Activated B cell treated with CpG ODN at 0.5 μM for 24 hours (primary cell): ENCODE measurements at regions not wholly inside any gene's neighbourhood (a gene's known extent, or its start where the extent isn't known, plus 50 kb on each side); places are given as distances from the start of the nearest gene placed in this dataset.

Source experiments
- ATAC-seq: fragments of 200-7000 bp; cut with Tn5 transposase; one replicate; pipeline ENCODE4 v1.10.0; 2021; ENCODE audit warnings: low read depth, mild to moderate bottlenecking, moderate library complexity
- CTCF ChIA-PET: fragments of 350-600 bp; sonication (Branson Sonifier 250); formaldehyde crosslinking; loops from one replicate; lab custom pipeline; 2021; ENCODE audit warnings: antibody characterized with exemption; lab: Charles Lee
- POLR2A ChIA-PET: fragments of 350-600 bp; sonication (Branson Sonifier 250); formaldehyde crosslinking; loops from one replicate; lab custom pipeline; 2021; ENCODE audit warnings: antibody characterized with exemption; lab: Charles Lee
- DNase-seq: peaks from one replicate; pipeline ENCODE4 v3.0.0; 2022
- H3K27ac Mint-ChIP-seq: one replicate; pipeline ENCODE4 v1.8.0; 2020; ENCODE audit warnings: mixed read lengths
- H3K27me3 Mint-ChIP-seq: one replicate; pipeline ENCODE4 v1.8.0; 2021; ENCODE audit warnings: mixed read lengths
- H3K36me3 Mint-ChIP-seq: one replicate; pipeline ENCODE4 v1.8.0; 2021; ENCODE audit warnings: low read depth, mixed read lengths
- H3K4me1 Mint-ChIP-seq: one replicate; pipeline ENCODE4 v1.8.0; 2021; ENCODE audit warnings: mixed read lengths
- H3K4me3 Mint-ChIP-seq: one replicate; pipeline ENCODE4 v1.8.0; 2020; ENCODE audit warnings: mild to moderate bottlenecking, mixed read lengths
- H3K9me3 Mint-ChIP-seq: one replicate; pipeline ENCODE4 v1.8.0; 2020; ENCODE audit warnings: mixed read lengths
- CTCF ChIP-seq: fragments of 200-600 bp; IDR thresholded peaks from one replicate; pipeline ENCODE4 v1.8.0; 2022; ENCODE audit warnings: antibody characterized with exemption, mild to moderate bottlenecking
- intact Hi-C: fragments of 100-400 bp; cut with micrococcal nuclease; formaldehyde crosslinking; loops from one replicate; pipeline ENCODE4 v1.15.1; 2024

DNA sequence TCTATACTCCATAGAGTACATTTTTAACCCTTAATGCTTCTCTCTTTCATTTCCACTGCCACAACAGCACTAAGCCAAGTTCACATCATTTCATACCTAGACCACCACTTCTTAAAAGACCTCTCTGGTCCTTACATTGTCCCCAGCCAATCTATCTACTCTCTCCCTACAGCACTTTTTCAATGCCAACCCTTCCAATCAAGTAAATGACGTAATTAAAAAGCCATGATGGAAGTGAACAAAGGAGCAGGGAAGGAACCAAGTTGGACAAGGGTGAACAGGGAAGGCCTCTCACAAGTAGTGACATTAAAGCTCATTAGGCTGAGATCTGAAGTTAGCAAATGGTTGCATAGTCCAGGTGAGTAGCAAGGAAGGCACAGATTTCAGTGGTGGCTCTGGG lies 195.1 kb upstream of the CCDC150 start:
- TF ChIP-seq CTCF = no peak
- Mint-ChIP-seq H3K27ac (no peak overlapping the region), H3K36me3 (no peaks in the 10 kb centered on the region), H3K9me3 (peaks cover 4% of the 10 kb centered on the region), H3K4me1 (no peaks in the 10 kb centered on the region), H3K4me3 (no peak overlapping the region), H3K27me3 (no peaks in the 10 kb centered on the region)
- intact Hi-C loops = no loop called here
- POLR2A ChIA-PET = no interaction called here
- no peak for DNase-seq
- CTCF ChIA-PET = interaction anchor here (1.5 kb wide), 1 partner anchor 9 kb away, joined by 3 read pairs; no protein-coding TSS in a partner anchor
- ATAC-seq = no peak

- Mint-ChIP-seq H3K27ac (no peak overlapping the region), H3K36me3 (no peaks in the 10 kb centered on the region), H3K9me3 (peaks cover 4% of the 10 kb centered on the region), H3K4me1 (no peaks in the 10 kb centered on the region), H3K27me3 (no peaks in the 10 kb centered on the region), H3K4me3 (no peak overlapping the region)
- intact Hi-C loops = no loop called here
- ChIA-PET POLR2A (no interaction called here), CTCF (interaction anchor here (1.5 kb wide), 1 partner anchor 7 kb away, joined by 3 read pairs; no protein-coding TSS in a partner anchor)
- no peak for TF ChIP-seq CTCF
- ATAC-seq (no peak), DNase-seq (no peak)
Observed at GRCh38 chr2:196445991-196446390, 193.5 kb upstream of the CCDC150 start.

- intact Hi-C loops = no loop called here
- no peak overlapping the region for H3K27ac Mint-ChIP-seq
- CTCF ChIA-PET = no interaction called here
- no peaks in the 10 kb centered on the region for H3K36me3 Mint-ChIP-seq
- TF ChIP-seq CTCF = no peak
- H3K4me3 Mint-ChIP-seq = no peak overlapping the region
- ATAC-seq (no peak), DNase-seq (no peak)
- H3K27me3 Mint-ChIP-seq = no peaks in the 10 kb centered on the region
- H3K9me3 Mint-ChIP-seq = peaks cover 4% of the 10 kb centered on the region
- POLR2A ChIA-PET = no interaction called here
- H3K4me1 Mint-ChIP-seq = no peaks in the 10 kb centered on the region
Observed at GRCh38 chr2:196448407-196449079, 191.0 kb upstream of the CCDC150 start.

GRCh38 chr2:196449083-196449482 lies 190.4 kb upstream of the CCDC150 start:
- POLR2A ChIA-PET = no interaction called here
- Mint-ChIP-seq H3K4me1 (no peaks in the 10 kb centered on the region), H3K27me3 (peaks cover 2% of the 10 kb centered on the region), H3K36me3 (no peaks in the 10 kb centered on the region), H3K4me3 (no peak overlapping the region), H3K27ac (no peak overlapping the region), H3K9me3 (peaks cover 4% of the 10 kb centered on the region)
- no peak for ATAC-seq
- no peak for DNase-seq
- intact Hi-C loops = no loop called here
- CTCF ChIA-PET = no interaction called here
- TF ChIP-seq CTCF = no peak

GRCh38 chr2:196452758-196453157 lies 186.8 kb upstream of the CCDC150 start:
- intact Hi-C loops = loop anchor here (1.0 to 5.0 kb wide), 4 partner anchors 154 to 790 kb away; no protein-coding TSS in a partner anchor
- ATAC-seq (no peak), DNase-seq (no peak)
- TF ChIP-seq CTCF = no peak
- H3K27me3 Mint-ChIP-seq = peaks cover 7% of the 10 kb centered on the region
- ChIA-PET CTCF (interaction anchor here (0.8 to 3.1 kb wide), 13 partner anchors 13 to 788 kb away, joined by 3 to 62 read pairs (median 5); partner anchors contain the start of gene DNAH7), POLR2A (no interaction called here)
- no peaks in the 10 kb centered on the region for H3K36me3 Mint-ChIP-seq
- no peaks in the 10 kb centered on the region for H3K9me3 Mint-ChIP-seq
- H3K4me1 Mint-ChIP-seq = no peaks in the 10 kb centered on the region
- no peak overlapping the region for H3K4me3 Mint-ChIP-seq
- no peak overlapping the region for H3K27ac Mint-ChIP-seq
